Neural crest cell (in vitro differentiated cells): ENCODE measurements at regions not wholly inside any gene's neighbourhood (a gene's known extent, or its start where the extent isn't known, plus 50 kb on each side); places are given as distances from the start of the nearest gene placed in this dataset.

Experiments
- DNase-seq: peaks from one replicate; pipeline ENCODE4 v3.0.0; 2021; ENCODE audit warnings: low read depth, mixed read lengths, low spot score
- H3K27ac Mint-ChIP-seq: one replicate; pipeline ENCODE4 v1.8.0; 2021; ENCODE audit warnings: mild to moderate bottlenecking, mixed read lengths; ENCODE audit not compliant: unreplicated experiment
- H3K27me3 Mint-ChIP-seq: 2 replicates; pipeline ENCODE4 v1.8.0; 2021; ENCODE audit warnings: low read depth, mild to moderate bottlenecking, mixed read lengths
- H3K36me3 Mint-ChIP-seq: 2 replicates; pipeline ENCODE4 v1.8.0; 2021; ENCODE audit warnings: low read depth, mild to moderate bottlenecking, mixed read lengths
- H3K4me1 Mint-ChIP-seq: 2 replicates; pipeline ENCODE4 v1.8.0; 2021; ENCODE audit warnings: mixed read lengths
- H3K4me3 Mint-ChIP-seq: one replicate; pipeline ENCODE4 v1.8.0; 2021; ENCODE audit warnings: mild to moderate bottlenecking, mixed read lengths
- H3K9me3 Mint-ChIP-seq: 2 replicates; pipeline ENCODE4 v1.8.0; 2021; ENCODE audit warnings: mixed read lengths
- TF ChIP-seq, protein P1 (sequence below): fragments of 200-600 bp; sonication (generic); conservative IDR thresholded peaks from 2 replicates; pipeline ENCODE4 v1.5.0; 2021; ENCODE audit warnings: antibody characterized with exemption, mild to moderate bottlenecking

DNA sequence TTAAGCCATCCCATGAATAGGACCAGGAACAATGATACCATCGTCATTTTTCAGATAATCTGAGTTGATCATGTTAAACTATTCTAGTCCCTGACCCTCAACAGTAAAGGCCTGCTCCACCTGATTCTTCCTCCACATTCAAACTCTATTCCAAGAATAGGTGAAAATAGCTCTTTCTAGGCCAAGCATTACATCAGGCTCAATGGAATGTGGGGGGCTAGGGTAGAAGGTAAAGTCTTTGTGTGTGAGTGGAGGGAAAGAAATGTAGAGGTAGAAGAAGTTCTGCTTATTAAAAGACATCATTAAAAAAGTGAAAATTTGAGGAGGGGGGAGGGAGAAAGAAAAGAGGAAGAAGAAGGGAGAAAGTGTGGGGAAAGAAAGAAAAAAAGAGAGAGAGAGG, 653.3 kb upstream of the PKDCC start:
- no peak for DNase-seq
- no peaks in the 10 kb centered on the region for H3K4me1 Mint-ChIP-seq

DNA sequence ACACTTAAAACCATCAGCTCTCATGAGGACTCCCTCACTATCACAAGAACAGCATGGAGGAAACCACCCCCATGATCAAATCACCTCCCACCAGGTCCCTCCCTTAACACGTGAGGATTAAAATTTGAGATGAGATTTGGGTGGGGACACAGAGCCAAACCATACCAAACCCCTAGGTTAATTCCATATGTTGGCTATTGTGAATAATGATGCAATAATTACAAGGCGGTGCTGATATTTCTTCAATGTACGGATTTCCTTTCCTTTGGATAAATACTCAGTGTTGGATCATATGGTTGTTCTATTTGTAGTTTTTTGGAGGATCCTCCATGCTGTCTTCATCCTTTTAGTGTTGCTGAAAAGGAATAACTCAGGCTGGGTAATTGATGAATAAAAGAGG, 652.1 kb upstream of the PKDCC start:
- H3K9me3 Mint-ChIP-seq = peaks cover 13% of the 10 kb centered on the region
- TF ChIP-seq, protein P1, sequence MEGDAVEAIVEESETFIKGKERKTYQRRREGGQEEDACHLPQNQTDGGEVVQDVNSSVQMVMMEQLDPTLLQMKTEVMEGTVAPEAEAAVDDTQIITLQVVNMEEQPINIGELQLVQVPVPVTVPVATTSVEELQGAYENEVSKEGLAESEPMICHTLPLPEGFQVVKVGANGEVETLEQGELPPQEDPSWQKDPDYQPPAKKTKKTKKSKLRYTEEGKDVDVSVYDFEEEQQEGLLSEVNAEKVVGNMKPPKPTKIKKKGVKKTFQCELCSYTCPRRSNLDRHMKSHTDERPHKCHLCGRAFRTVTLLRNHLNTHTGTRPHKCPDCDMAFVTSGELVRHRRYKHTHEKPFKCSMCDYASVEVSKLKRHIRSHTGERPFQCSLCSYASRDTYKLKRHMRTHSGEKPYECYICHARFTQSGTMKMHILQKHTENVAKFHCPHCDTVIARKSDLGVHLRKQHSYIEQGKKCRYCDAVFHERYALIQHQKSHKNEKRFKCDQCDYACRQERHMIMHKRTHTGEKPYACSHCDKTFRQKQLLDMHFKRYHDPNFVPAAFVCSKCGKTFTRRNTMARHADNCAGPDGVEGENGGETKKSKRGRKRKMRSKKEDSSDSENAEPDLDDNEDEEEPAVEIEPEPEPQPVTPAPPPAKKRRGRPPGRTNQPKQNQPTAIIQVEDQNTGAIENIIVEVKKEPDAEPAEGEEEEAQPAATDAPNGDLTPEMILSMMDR = no peak
- no peak for DNase-seq
- H3K4me1 Mint-ChIP-seq = no peaks in the 10 kb centered on the region
- H3K27me3 Mint-ChIP-seq = no peaks in the 10 kb centered on the region
- no peak overlapping the region for H3K27ac Mint-ChIP-seq
- H3K36me3 Mint-ChIP-seq = peaks cover 3% of the 10 kb centered on the region
- H3K4me3 Mint-ChIP-seq = no peak overlapping the region

More for the DNA sequence above, 653.3 kb upstream of the PKDCC start:
- Mint-ChIP-seq H3K27me3 (no peaks in the 10 kb centered on the region), H3K36me3 (peaks cover 3% of the 10 kb centered on the region), H3K4me3 (no peak overlapping the region), H3K27ac (no peak overlapping the region), H3K9me3 (peaks cover 13% of the 10 kb centered on the region)
- TF ChIP-seq, protein P1 = no peak

DNA sequence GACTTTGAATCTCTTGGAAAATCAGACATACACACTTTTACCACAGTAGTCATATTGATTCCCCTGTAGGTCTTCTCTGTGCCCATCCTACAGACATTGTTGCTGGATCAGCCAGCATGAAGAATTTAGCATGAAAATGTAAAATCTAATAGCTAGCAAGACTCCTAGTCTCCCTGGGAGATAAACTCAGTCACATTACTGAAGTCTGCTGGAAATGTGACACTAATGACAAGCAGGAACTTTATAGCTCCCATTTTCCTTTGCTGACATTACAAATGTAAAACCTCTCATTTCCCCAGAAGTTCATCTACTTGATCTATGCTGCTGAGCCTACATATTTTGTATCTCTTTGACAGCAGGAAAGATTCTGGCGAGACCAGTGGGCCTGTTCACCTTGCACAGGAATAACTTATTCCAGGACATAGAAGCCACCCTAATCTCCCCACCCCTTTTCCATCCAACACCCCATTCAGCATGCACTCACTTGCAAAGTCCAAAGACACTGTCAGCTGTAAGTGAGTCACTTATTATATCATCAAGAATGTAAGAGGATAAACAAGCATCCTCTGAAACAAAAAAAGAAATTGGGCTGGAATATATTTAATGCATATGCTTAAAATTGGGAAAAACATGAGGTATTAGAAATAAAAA, 648.3 kb upstream of the PKDCC start:
- Mint-ChIP-seq H3K36me3 (peaks cover 3% of the 10 kb centered on the region), H3K27me3 (no peaks in the 10 kb centered on the region), H3K27ac (no peak overlapping the region), H3K9me3 (peaks cover 13% of the 10 kb centered on the region), H3K4me1 (no peaks in the 10 kb centered on the region), H3K4me3 (no peak overlapping the region)
- DNase-seq = no peak
- TF ChIP-seq, protein P1 = no peak

DNA sequence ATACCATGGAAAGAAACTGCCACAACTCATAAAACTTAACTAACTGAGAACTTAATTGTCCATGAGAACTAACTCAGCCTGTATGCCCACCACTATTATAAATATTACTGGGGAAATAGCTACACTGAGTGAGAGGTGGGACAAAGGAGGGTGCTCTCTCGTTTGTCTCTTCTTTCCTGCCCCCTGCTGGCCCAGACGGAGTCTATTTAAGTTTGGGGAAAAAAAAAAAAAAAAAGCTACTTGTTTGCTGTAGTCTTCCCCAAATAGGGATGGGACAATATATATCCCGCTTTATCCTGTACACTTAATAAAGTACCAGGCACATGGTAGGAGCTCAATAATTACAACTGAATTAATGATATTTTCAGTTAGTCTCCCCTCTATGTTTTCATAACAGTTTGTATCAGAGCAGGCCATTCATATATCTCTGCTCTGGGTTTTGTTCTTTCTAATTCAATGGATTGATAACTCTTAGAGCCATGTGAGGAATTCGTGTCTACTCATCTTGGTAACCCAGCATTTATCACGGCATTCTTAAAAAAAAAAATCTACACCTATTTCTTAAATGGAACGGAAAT, 647.6 kb upstream of the PKDCC start:
- Mint-ChIP-seq H3K27ac (no peak overlapping the region), H3K4me3 (no peak overlapping the region)
- DNase-seq = peak; percentile 16

DNA sequence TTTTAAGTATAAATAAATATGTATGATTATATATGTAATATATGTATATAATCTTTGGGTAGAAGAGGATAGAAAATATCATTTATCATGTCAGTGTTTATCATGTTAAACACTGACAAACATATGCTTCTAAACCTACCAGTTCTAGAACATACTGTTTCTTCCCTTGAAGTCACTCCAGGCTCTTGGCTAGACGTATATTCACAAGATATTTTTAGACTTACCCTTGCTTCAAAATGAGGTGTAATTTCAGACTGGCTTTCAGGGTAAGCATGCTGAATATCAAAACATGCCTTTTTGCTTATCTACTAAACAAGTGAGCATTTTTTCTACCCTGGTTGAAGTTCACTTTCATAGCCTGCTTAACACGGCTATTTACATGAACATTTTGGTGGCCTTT, 642.4 kb upstream of the PKDCC start:
- no peak for DNase-seq
- Mint-ChIP-seq H3K27ac (no peak overlapping the region), H3K27me3 (no peaks in the 10 kb centered on the region), H3K36me3 (peaks cover 2% of the 10 kb centered on the region), H3K4me1 (no peaks in the 10 kb centered on the region), H3K9me3 (peaks cover 5% of the 10 kb centered on the region), H3K4me3 (no peak overlapping the region)
- TF ChIP-seq, protein P1 = no peak

More for the DNA sequence above, 647.6 kb upstream of the PKDCC start:
- Mint-ChIP-seq H3K9me3 (peaks cover 12% of the 10 kb centered on the region), H3K4me1 (no peaks in the 10 kb centered on the region), H3K27me3 (no peaks in the 10 kb centered on the region), H3K36me3 (peaks cover 3% of the 10 kb centered on the region)
- TF ChIP-seq, protein P1 = peak; percentile 54
